Testis (tissue), 2 donors: ENCODE measurements at regions not wholly inside any gene's neighbourhood (a gene's known extent, or its start where the extent isn't known, plus 50 kb on each side); places are given as distances from the start of the nearest gene placed in this dataset.

ENCODE experiments used
- POLR2A ChIP-seq: fragments of 450-650 bp; IDR thresholded peaks from one replicate; pipeline ENCODE4 v1.6.1; 2017; ENCODE audit warnings: antibody characterized with exemption, mild to moderate bottlenecking, moderate library complexity
- TF ChIP-seq, protein P1 (sequence below), 3 experiments: fragments of 450-650 bp in 2 of 3; fragments of 200-600 bp in 1 of 3; sonication (generic) in 1 of 3; IDR thresholded peaks; one replicate each; pipeline ENCODE4 v1.5.1; 2016 to 2019; ENCODE audit warnings: antibody characterized with exemption in 3 of 3, mild to moderate bottlenecking in 2 of 3, moderate library complexity in 1 of 3

DNA sequence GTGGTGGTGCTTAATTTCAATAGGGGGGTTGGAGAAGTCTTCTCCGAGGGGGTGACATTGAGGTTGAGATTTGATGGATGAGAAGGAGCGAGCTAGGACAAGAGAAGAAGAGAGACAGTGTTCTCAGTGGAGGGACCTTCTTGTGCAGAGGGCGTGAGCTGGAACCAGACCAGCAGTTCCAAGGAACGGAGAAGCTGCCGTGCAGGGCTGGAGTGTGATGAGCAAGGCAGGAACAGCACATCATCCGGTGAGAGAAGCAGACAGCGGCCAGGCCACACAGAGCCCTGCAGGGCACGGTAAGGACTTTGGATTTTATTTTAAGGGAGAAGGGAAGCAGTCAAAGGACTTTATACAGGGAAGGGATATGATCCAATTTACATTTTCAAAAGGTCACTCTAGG lies 206.9 kb downstream of the MELK start:
- TF ChIP-seq, protein P1, sequence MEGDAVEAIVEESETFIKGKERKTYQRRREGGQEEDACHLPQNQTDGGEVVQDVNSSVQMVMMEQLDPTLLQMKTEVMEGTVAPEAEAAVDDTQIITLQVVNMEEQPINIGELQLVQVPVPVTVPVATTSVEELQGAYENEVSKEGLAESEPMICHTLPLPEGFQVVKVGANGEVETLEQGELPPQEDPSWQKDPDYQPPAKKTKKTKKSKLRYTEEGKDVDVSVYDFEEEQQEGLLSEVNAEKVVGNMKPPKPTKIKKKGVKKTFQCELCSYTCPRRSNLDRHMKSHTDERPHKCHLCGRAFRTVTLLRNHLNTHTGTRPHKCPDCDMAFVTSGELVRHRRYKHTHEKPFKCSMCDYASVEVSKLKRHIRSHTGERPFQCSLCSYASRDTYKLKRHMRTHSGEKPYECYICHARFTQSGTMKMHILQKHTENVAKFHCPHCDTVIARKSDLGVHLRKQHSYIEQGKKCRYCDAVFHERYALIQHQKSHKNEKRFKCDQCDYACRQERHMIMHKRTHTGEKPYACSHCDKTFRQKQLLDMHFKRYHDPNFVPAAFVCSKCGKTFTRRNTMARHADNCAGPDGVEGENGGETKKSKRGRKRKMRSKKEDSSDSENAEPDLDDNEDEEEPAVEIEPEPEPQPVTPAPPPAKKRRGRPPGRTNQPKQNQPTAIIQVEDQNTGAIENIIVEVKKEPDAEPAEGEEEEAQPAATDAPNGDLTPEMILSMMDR (IDR thresholded peaks at IDR 0.05) = no peak
- TF ChIP-seq POLR2A = no peak
